ENCODE measurements at regions not wholly inside any gene's neighbourhood (a gene's known extent, or its start where the extent isn't known, plus 50 kb on each side); places are given as distances from the start of the nearest gene placed in this dataset.
A peak's percentile ranks its signal among the peaks of the same experiment; 100 is the strongest.
"Not testable (repeated sequence)": the region's sequence is repeated elsewhere in the genome, so short reads cannot be mapped to it uniquely, and the experiment has no call there.

- WGBS, 2 donors (ENCODE audit: low coverage in 1 of 2) = no CpG with 5 or more reads among the region's 5 CpGs
- not testable (repeated sequence) for H3K36me3 ChIP-seq, H3K4me1 ChIP-seq, H3K27me3 ChIP-seq, H3K9me3 ChIP-seq, H3K27ac ChIP-seq, H3K4me3 ChIP-seq, ATAC-seq
Measured at GRCh38 chr2:87252046-87252445, 230.4 kb upstream of the PLGLB1 start.

DNA sequence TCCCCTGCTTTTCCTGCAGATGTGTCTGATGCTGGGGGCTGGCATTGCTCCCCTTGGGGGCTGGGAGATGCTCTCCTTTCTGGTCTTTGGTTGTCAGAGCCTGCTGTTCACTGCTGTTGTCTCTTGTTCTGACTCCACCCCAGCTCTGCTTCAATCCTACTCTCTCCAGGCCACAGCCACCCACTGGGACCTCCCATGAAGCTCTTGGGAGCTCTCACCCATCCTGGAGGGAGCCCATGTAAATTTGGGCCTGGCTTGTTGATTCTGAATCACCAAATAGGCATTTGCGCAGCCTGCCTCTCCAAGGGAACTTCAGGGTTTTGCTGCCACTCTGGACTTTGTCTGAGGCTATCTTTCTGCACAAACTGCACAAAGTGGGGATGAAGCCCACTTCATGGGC, 232.9 kb upstream of the PLGLB1 start:
- not testable (repeated sequence) for H3K4me3 ChIP-seq, H3K27ac ChIP-seq, H3K27me3 ChIP-seq, H3K9me3 ChIP-seq, H3K36me3 ChIP-seq, H3K4me1 ChIP-seq, ATAC-seq
- no CpG with 5 or more reads among the region's 1 CpG for WGBS, 2 donors (ENCODE audit: low coverage in 1 of 2)

DNA sequence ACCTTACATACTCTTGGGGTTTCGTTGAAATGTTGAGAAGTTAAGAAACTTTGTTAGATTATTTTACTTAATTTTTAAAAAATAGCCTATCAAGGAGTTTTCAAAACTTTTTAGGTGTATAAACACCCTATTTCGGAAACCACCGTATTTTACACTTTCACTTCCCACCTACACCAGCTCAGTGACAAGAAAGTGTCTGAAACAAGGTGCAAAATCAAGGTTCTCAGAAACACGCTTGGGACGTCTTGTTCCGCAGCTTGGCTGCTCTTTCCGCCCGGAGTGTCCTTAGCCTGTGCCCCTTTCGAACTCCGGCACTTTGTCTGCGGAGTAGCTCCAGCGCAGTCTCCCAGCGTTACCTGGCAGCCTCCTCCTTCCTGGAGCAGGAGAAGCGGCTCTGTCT, 233.8 kb upstream of the PLGLB1 start:
- not testable (repeated sequence) for ATAC-seq, H3K27ac ChIP-seq, H3K27me3 ChIP-seq, H3K4me1 ChIP-seq, H3K9me3 ChIP-seq, H3K36me3 ChIP-seq, H3K4me3 ChIP-seq
- 86% methylated on average over 9 of the region's 14 CpGs; no CpG with 5 or more reads in 1 of the 2 donors for WGBS, 2 donors (ENCODE audit: low coverage in 1 of 2)

DNA sequence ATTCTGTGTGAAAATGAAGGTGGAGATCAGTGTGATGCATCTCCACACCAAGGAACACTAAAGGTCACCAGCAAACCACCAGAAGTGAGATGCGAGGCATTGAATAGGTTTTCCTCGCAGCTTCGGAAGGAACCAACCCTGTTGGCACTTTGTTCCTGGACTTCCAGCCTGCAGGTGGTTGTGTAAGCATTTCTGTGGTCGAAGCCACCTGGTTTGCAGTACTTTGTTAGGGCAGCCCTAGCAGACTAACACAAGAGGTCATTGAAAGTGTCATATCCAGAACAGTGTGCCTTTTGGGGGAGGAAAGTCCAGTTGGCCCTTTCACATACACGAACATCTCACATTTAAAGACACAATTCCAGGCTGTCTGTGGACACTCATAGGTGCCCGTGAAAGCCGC, 237.2 kb upstream of the PLGLB1 start:
- not testable (repeated sequence) for H3K27ac ChIP-seq, H3K36me3 ChIP-seq, ATAC-seq, H3K9me3 ChIP-seq, H3K27me3 ChIP-seq, H3K4me3 ChIP-seq, H3K4me1 ChIP-seq
- no CpG with 5 or more reads among the region's 7 CpGs for WGBS, 2 donors (ENCODE audit: low coverage in 1 of 2)

DNA sequence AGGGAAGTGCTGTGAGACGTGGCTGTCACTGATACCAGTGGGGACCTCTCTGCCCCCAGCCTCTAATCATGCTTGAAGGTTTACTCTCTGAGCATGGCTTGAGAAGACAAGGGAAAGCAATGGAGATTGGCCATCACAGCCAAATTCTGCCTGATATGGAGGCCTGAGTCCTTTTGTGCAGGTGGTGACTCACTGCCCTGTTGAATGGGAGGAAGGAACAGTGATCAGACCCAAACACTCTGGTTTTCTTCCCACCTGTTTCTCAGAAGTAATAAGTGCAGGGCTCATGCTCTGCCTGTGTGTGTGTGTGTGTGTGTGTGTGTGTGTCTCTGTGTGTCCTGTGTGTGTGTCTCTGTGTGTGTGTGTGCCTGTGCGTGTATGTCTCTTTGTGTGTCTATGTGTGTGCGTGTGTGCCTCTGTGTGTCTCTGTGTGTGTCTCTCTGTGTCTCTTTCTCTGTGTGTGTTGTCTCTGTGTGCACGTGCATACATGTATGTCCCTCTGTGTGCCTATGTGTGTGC, 240.6 kb upstream of the PLGLB1 start:
- not testable (repeated sequence) for ATAC-seq, H3K27me3 ChIP-seq, H3K9me3 ChIP-seq, H3K4me1 ChIP-seq, H3K4me3 ChIP-seq, H3K36me3 ChIP-seq, H3K27ac ChIP-seq
- 100% methylated on average over 1 of the region's 4 CpGs; no CpG with 5 or more reads in 1 of the 2 donors for WGBS, 2 donors (ENCODE audit: low coverage in 1 of 2)

DNA sequence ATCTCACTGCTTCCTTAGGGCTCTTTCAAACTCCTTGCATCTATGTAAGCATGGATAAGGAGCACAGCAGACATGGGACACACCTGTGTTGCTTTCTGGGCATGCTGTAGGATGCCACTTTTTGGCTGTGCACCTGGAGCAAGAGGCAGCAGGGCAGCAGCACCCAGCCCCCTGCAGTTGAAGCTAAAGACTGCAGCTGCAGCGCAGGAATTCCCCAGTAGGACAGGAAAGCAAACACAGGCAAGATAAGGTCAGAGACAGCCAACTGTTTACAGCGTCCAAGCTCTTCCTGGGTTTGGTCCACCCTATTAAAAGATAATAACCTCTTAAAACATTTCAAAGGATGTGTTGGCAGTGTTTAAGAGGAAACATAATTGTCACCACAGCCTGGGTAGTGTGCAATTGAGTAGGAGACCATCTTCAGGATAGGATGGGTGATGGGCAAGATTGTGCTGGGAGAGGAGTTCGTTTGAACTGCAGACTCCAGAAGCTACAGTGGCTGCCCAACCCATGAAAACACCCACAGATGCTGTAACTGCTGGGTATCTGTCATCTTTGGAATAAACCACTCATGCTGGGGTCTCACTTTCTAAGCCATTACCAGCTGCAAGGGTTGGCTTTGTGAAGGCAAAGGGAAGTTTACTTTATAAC, 242.3 kb upstream of the PLGLB1 start:
- H3K36me3 ChIP-seq, H3K27ac ChIP-seq, H3K4me1 ChIP-seq, H3K4me3 ChIP-seq, H3K9me3 ChIP-seq, ATAC-seq, H3K27me3 ChIP-seq: not testable (repeated sequence)
- no CpG with 5 or more reads among the region's 3 CpGs for WGBS, 2 donors (ENCODE audit: low coverage in 1 of 2)

GRCh38 chr2:87275192-87275591, 253.5 kb upstream of the PLGLB1 start:
- not testable (repeated sequence) for H3K27ac ChIP-seq, H3K36me3 ChIP-seq, H3K4me3 ChIP-seq, ATAC-seq, H3K27me3 ChIP-seq, H3K4me1 ChIP-seq, H3K9me3 ChIP-seq
- WGBS, 2 donors (ENCODE audit: low coverage in 1 of 2) = no CpG with 5 or more reads among the region's 2 CpGs

DNA sequence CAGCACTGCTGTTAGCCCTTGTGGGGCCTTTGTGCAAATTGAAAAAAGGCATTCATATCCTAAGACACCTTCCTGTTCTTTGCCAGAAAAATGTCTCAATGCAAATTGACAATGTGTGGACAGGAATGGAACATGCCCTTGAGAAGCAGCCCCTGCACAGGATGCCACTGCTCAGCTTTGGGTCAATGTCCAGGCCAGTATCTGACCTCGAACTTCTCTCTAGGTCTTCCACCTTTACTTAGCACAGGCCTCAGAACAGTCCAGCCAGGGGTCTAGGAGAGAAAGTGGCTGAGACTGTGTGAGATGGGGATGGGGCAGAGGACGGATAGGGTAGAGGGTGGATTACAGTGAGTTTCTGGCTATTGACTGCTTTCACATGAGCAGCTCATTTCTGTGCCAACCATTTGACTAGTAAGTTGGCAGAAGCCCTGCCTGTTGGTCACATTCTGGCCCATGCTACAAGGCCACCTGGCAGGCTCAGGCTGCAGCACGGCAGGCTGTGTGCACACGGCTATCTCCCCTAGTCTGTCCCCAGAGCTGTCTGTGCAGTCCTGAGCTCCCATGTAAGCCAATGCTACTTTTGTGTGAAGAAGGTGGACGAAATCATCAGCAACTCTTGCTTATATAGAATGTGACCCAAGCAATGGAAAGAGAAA, 254.5 kb upstream of the PLGLB1 start:
- H3K4me1 ChIP-seq = not testable (repeated sequence)
- 83% methylated on average over 1 of the region's 5 CpGs; no CpG with 5 or more reads in 1 of the 2 donors for WGBS, 2 donors (ENCODE audit: low coverage in 1 of 2)
- peak; percentile 28 for ATAC-seq

GRCh38 chr2:87276673-87277072, 255.0 kb upstream of the PLGLB1 start:
- 50 to 80% methylated on average over 1 of the region's 2 CpGs for WGBS, 2 donors (ENCODE audit: low coverage in 1 of 2)
- not testable (repeated sequence) for H3K27ac ChIP-seq, H3K4me3 ChIP-seq, H3K27me3 ChIP-seq, ATAC-seq, H3K9me3 ChIP-seq, H3K4me1 ChIP-seq, H3K36me3 ChIP-seq

More for the DNA sequence above, 254.5 kb upstream of the PLGLB1 start:
- not testable (repeated sequence) for H3K27me3 ChIP-seq, H3K36me3 ChIP-seq, H3K27ac ChIP-seq, H3K9me3 ChIP-seq, H3K4me3 ChIP-seq

DNA sequence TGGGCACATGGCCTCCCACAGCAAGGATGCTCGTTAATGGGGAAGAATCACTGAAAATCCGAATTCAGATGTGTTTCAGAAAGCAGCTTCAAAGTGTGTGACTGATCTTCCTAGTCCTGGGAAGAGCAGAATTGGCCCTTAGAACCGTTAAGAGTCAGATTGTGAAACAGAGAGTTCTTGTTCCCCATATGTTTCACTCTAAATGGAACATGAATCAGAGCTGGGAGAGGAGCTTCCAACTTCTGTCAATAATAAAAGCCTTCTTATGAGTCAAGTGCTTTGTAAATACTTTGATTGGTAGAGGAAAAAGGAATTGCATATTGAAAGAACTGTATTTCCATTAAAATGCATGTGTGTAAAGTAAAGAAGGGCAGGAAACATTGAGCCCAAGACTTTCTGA, 256.1 kb upstream of the PLGLB1 start:
- ATAC-seq, H3K4me1 ChIP-seq, H3K36me3 ChIP-seq, H3K27me3 ChIP-seq, H3K27ac ChIP-seq, H3K4me3 ChIP-seq, H3K9me3 ChIP-seq: not testable (repeated sequence)
- no CpG with 5 or more reads among the region's 3 CpGs for WGBS, 2 donors (ENCODE audit: low coverage in 1 of 2)

- H3K4me1 ChIP-seq, H3K27me3 ChIP-seq, H3K27ac ChIP-seq, H3K36me3 ChIP-seq, ATAC-seq, H3K9me3 ChIP-seq, H3K4me3 ChIP-seq: not testable (repeated sequence)
- no CpG with 5 or more reads among the region's 10 CpGs for WGBS, 2 donors (ENCODE audit: low coverage in 1 of 2)
Measured at GRCh38 chr2:87280596-87281355, 259.1 kb upstream of the PLGLB1 start.

DNA sequence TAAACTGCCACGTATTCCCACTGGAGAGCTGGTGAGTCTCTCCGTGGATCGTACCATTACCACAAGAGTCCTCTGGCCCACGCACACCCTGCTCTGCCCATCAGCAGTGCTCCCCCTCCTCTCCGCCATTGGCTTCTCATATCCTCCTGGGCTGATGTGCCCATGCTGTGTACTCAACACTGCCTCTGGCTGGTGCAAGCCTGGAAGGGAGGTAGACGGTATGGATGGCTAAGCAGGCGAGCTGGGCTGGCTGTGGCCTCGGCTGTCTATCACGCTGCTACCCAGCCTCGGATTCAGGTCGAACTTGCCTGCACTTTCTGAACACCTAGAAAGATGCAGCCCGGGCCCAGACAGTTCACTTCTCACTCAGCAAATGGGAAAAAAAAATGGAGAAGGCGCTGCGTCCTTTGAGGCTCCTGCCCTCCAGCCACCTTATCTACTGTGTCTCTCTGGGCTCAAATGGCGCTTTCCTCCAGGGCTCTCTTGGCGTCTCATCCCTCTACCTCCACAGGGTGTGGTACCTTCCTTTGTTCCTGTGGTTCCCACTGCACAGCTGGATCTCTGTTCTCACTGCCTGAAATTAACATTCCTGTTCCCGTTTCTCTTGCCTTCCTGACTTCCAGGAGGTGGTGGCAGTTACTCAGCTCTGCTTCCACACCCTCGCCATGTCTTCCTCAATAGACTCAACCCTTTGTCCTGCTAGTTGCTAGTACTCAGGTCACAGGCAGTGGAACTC, 262.3 kb upstream of the PLGLB1 start:
- not testable (repeated sequence) for H3K9me3 ChIP-seq, H3K4me3 ChIP-seq, H3K4me1 ChIP-seq, H3K27me3 ChIP-seq, H3K36me3 ChIP-seq, H3K27ac ChIP-seq, ATAC-seq
- WGBS, 2 donors (ENCODE audit: low coverage in 1 of 2) = 70 to 74% methylated on average over 5 to 13 of the region's 18 CpGs

- H3K27me3 ChIP-seq, ATAC-seq, H3K4me3 ChIP-seq, H3K4me1 ChIP-seq, H3K9me3 ChIP-seq, H3K27ac ChIP-seq, H3K36me3 ChIP-seq: not testable (repeated sequence)
- WGBS, 2 donors (ENCODE audit: low coverage in 1 of 2) = no CpG with 5 or more reads among the region's 9 CpGs
Measured at GRCh38 chr2:87284471-87284772, 262.8 kb upstream of the PLGLB1 start.
